GM21576 (cell line): ENCODE measurements at regions not wholly inside any gene's neighbourhood (a gene's known extent, or its start where the extent isn't known, plus 50 kb on each side); places are given as distances from the start of the nearest gene placed in this dataset.

Source experiments
- ATAC-seq: cut with Tn5 transposase; IDR thresholded peaks from one replicate; pipeline ENCODE4 v1.9.1; 2021; ENCODE audit warnings: mild to moderate bottlenecking, moderate library complexity; ENCODE audit not compliant: unreplicated experiment

DNA sequence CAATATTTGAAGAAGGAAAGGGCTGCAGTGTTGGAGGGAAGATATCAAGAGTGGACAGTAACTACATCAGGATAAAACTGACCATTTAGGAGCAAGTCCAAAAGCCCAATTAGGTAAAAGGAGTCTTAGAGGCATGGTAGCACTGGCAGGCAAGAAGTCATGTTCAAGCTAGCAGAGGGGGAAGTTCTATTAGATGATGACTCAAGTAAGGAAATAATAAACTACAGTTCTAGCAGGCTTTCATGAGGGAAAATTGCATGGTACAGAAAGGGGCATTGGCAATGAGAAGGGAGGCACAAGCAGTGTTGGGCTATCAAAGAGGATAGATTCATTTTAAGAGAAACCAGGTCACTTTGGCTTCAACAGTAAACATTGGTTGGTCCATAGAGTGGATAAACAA, 156.1 kb upstream of the PTPRK start:
- ATAC-seq = no peak

DNA sequence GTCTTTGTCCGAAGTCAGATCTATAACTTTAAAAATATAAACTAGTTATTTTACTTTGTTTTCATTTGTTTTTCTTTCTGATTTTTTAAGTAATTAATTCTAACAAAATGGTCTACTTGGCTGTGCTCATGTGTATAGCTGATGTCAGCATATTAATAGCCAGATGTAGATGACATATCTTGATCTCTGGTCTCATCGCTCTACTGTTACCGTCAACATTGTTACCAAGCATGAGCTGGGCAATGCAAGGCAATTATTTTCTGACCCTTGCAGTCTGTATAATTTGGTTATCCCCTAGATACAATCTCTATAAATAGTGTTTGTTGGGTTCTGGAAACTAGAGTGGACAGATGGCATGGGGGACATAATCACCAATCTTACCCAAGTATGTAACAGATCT, 151.6 kb upstream of the PTPRK start:
- no peak for ATAC-seq

DNA sequence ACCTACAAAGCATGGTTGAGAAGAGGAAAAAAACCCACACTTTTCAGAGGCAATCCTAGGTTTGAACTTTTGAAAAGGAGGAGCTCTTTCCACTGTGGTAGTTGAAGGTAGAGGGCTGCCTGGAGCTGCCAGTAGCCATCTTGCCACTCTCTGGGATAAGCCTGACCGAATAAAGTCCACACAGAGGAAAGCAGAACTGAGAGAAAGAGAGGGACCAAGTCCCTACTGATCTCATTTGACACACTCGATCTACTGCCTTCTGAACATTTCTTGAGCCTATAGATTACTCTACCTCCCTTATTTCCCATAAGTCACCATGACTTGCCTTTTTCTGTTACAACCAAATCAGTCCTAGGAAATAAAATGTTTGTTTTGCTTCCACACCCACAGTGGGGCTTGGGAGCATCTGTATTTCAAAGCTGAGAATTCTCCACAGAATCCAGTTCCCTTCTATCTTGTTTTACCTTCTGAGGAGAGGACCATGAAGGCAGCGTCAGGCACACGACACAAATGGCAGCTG, 147.0 kb upstream of the PTPRK start:
- ATAC-seq = no peak

- no peak for ATAC-seq
Observed at GRCh38 chr6:128666405-128666804, 146.0 kb upstream of the PTPRK start.

- no peak for ATAC-seq
Observed at GRCh38 chr6:128663238-128663637, 142.8 kb upstream of the PTPRK start.

GRCh38 chr6:128659878-128660622, 139.7 kb upstream of the PTPRK start:
- no peak for ATAC-seq

GRCh38 chr6:128659276-128659675, 138.9 kb upstream of the PTPRK start:
- ATAC-seq = no peak

DNA sequence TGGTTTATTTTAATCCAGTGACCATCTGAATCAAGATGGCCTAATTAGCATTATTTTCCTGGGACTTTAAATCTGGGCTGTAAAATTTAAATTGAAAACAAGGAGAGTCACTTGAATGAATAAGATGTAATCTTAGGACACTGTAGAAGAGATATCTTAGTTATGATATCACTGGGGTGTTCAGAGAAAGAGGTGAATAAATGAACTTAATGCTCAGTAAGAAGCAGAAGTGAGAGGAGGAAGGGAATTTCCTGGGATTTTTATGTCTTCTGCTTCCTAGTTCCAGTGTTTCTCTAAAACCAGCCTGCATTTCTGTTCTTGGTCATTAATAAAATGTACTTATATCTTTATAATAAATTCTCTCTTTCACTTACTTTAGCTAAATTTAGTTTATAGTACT, 136.8 kb upstream of the PTPRK start:
- no peak for ATAC-seq

GRCh38 chr6:128655978-128656498, 135.6 kb upstream of the PTPRK start:
- ATAC-seq = peak; percentile 57

- ATAC-seq = no peak
Observed at GRCh38 chr6:128648022-128648598, 127.7 kb upstream of the PTPRK start.

DNA sequence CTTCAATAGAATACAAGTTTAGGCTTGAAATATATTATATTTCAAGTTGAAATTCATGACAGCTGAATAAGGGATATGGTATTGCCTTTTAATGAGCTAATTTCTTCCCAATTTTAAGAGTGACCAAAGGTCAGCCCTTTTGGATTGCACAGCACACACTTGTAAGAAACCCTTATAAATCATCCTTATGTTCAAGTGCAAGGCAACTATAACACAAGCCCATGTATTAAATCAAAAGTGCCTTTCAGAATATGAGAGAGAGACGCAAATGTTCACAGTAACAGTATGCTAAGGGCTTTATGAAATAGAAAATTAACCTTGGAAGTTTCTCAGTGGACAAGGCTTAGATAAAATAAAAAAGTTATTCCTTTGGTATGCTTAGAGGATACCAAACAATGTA, 121.7 kb upstream of the PTPRK start:
- no peak for ATAC-seq

DNA sequence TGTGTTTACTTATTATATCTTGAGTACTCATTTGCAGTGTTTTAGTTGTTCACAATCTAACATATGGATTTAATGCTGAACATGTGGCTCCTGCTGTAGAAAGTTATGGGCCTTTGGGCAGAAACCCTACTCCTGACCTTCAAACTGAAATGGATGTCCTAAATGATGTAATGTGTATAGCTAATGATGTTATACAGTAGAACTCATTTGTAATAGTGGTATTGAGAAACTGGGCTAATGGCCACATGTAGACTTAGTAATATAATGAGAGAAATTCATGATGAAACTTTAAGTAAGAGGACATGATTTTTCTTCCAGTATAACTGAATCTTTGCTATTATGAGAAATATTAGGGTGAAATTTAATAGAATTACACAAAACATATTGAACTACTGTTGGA, 121.3 kb upstream of the PTPRK start:
- no peak for ATAC-seq

GRCh38 chr6:128638817-128639216, 118.4 kb upstream of the PTPRK start:
- ATAC-seq = no peak

DNA sequence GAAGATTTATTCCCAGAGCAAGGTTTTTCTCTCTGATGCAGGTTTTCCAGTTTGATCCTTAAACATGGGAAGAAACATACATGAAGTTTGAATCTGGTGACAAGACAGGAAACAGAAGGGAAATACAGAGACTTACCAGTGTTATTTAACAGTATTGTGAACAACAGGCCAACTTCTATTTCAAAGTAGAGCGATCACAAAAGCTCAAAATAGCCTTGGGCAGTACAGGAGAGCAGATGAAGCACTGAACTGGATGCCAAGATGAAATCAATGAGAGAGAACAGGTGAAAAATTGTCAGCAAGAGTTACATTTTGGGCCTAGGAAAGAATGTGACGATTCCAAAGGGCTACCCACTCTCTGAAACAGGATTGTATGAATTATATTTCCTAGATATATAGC, 114.8 kb upstream of the PTPRK start:
- ATAC-seq = no peak

DNA sequence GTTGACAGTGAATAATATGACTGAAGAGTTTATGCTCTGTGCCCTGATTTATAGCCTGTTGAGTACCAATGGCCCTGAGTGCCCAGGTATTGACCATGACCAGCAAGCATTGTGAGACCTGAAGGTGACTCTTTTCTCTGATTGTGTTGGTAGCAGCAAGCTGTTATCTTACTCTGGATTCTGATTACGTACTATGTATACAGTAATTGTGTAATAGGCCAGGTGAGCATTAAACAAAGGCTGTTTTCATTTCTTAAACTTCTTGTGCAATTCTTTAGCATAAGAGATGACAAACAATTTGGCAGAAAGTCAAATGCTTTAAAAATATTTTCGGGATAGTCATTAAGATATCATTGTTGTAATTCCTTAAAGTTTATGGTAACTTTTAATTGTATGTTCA, 111.7 kb upstream of the PTPRK start:
- no peak for ATAC-seq

DNA sequence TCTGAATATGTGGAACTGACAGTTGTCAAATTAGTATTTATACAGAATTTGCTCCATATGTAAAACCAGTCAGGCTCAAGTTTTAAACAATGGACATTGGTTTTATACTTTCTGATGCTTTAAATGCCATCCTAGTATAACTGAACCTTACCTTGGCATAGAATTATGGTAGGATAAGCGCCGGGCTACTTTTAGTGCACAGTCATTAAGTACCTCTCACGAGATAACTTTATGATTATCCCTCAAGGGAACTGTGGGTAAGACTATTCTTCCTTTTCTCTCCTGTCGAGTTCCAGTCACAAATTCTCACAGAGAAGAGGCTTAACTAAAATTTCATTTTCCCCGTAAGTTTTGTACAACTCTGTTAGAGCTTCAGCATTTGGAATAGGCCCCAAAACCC, 110.6 kb upstream of the PTPRK start:
- ATAC-seq = no peak

DNA sequence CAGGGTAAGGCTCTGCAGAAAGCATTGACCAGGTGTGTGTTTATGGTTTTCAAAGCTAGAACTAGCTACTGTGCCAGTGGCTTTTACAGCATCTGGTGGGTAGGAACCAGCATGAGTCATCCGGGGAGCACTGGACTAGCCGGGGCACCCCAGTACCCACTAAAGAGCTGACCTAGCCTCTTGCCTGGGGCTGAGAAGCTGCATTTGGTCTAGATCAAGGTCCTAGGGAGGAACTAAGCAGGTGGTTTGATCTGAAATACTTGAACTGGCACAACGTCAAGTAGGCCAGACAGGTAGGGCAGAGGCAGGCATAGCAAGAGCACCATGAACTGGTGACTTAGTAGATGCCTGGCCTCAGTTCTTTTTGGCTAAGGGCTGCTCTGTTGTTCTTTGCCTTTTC, 109.8 kb upstream of the PTPRK start:
- ATAC-seq = no peak

GRCh38 chr6:128617285-128617684, 96.9 kb upstream of the PTPRK start:
- ATAC-seq = no peak

GRCh38 chr6:128616342-128616741, 95.9 kb upstream of the PTPRK start:
- ATAC-seq = no peak

DNA sequence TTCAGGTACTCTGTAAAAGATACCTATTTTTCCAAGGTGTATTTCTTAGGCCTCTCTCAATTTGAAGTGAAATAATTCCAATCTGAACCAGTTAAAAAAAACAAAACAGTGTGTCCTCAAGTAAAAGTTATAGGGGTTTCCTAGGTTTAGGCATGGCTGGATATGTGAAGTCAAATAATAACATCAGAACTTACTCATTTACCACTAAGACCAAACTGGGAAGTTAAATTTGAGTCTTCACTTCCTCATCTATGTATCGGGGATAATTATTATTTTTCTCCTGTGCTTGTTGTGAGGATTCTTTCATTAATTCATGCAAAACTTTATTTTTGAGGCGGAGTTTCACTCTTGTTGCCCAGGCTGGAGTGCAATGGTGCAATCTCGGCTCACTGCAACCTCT, 86.2 kb upstream of the PTPRK start:
- no peak for ATAC-seq

- ATAC-seq = no peak
Observed at GRCh38 chr6:128605961-128606360, 85.6 kb upstream of the PTPRK start.

DNA sequence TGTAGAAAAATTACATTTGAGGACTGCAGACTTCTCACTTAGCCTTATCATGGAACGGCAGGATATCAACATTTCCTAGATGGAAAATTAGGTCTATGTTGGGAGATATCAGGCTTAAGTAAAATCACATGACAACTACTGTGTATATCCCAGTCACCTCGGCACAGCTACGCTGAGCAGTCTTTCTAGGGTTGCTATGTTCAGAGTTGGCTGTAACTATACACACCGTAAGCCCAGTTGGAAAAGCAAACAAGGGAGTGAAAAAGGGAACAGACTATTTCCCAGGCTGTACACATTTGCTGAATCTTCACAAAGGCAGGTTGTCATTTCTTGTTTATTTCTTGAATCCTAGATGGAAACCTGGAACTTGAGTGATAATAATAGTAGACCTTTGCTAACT, 80.7 kb upstream of the PTPRK start:
- ATAC-seq = no peak
